Erythroblast (primary cell): ENCODE measurements at regions not wholly inside any gene's neighbourhood (a gene's known extent, or its start where the extent isn't known, plus 50 kb on each side); places are given as distances from the start of the nearest gene placed in this dataset.

Source experiments
- DNase-seq, 2 experiments: peaks; one replicate each; lab custom pipeline; 2025; lab: John Stamatoyannopoulos, UW
- GATA1 ChIP-seq: IDR thresholded peaks from 2 replicates; pipeline ENCODE4 v1.6.1; 2011; ENCODE audit warnings: low read depth, mild to moderate bottlenecking, control low read depth, low read length, moderate library complexity
- POLR2A ChIP-seq: IDR thresholded peaks from 2 replicates; pipeline ENCODE4 v1.6.1; 2011; ENCODE audit warnings: mild to moderate bottlenecking, low read length

- DNase-seq = no peak
- TF ChIP-seq POLR2A (no peak), GATA1 (no peak)
Measured at GRCh38 chr20:57941604-57942381, 232.0 kb upstream of the PMEPA1 start.

GRCh38 chr20:57940868-57941522, 231.2 kb upstream of the PMEPA1 start:
- TF ChIP-seq GATA1 = no peak
- no peak for DNase-seq

GRCh38 chr20:57940376-57940775, 230.6 kb upstream of the PMEPA1 start:
- TF ChIP-seq POLR2A (no peak), GATA1 (no peak)
- DNase-seq = no peak

- no peak for DNase-seq
Measured at GRCh38 chr20:57939499-57939898, 229.7 kb upstream of the PMEPA1 start.

GRCh38 chr20:57938158-57939108, 228.6 kb upstream of the PMEPA1 start:
- no peak for TF ChIP-seq POLR2A
- TF ChIP-seq GATA1 = no peak
- no peak for DNase-seq

More at GRCh38 chr20:57939499-57939898, 229.7 kb upstream of the PMEPA1 start:
- TF ChIP-seq POLR2A = no peak
- TF ChIP-seq GATA1 = no peak

- no peak for TF ChIP-seq POLR2A
- no peak for TF ChIP-seq GATA1
Measured at GRCh38 chr20:57936636-57937385, 227.0 kb upstream of the PMEPA1 start.

GRCh38 chr20:57934913-57935312, 225.1 kb upstream of the PMEPA1 start:
- TF ChIP-seq GATA1 (no peak), POLR2A (no peak)
- DNase-seq = no peak

More at GRCh38 chr20:57936636-57937385, 227.0 kb upstream of the PMEPA1 start:
- DNase-seq = no peak

GRCh38 chr20:57934007-57934805, 224.4 kb upstream of the PMEPA1 start:
- no peak for DNase-seq
- TF ChIP-seq POLR2A (no peak), GATA1 (no peak)

GRCh38 chr20:57932227-57932864, 222.5 kb upstream of the PMEPA1 start:
- no peak for DNase-seq
- no peak for TF ChIP-seq GATA1
- TF ChIP-seq POLR2A = no peak

- no peak for TF ChIP-seq GATA1
- TF ChIP-seq POLR2A = no peak
- no peak for DNase-seq
Measured at GRCh38 chr20:57930351-57930750, 220.5 kb upstream of the PMEPA1 start.

GRCh38 chr20:57928181-57928967, 218.6 kb upstream of the PMEPA1 start:
- no peak for DNase-seq
- no peak for TF ChIP-seq POLR2A
- no peak for TF ChIP-seq GATA1
